Right atrium auricular region (tissue), 2 donors: ENCODE measurements at regions not wholly inside any gene's neighbourhood (a gene's known extent, or its start where the extent isn't known, plus 50 kb on each side); places are given as distances from the start of the nearest gene placed in this dataset.

ENCODE experiments used
- DNase-seq: peaks from one replicate; pipeline ENCODE4 v3.0.0-alpha.2; 2019; ENCODE audit warnings: low spot score
- H3K27ac ChIP-seq, 2 donors: fragments of 200-600 bp; sonication (generic); 1 replicate in 1 of 2; 2 replicates in 1 of 2; pipeline ENCODE4 v1.5.1; 2016 to 2019
- H3K27me3 ChIP-seq, 2 donors: fragments of 200-600 bp; sonication (generic); one replicate each; pipeline versions ENCODE4 v1.5.1 to v1.6.0; 2017 to 2019
- H3K36me3 ChIP-seq: fragments of 200-600 bp; sonication (generic); one replicate; pipeline ENCODE4 v1.5.1; 2016
- H3K4me1 ChIP-seq, 2 donors: fragments of 200-600 bp; sonication (generic); one replicate each; pipeline versions ENCODE4 v1.5.1 to v1.6.0; 2017 to 2019
- H3K4me3 ChIP-seq, 2 donors: fragments of 200-600 bp; sonication (generic); 1 replicate in 1 of 2; 2 replicates in 1 of 2; pipeline ENCODE4 v1.5.1; 2017 to 2019; ENCODE audit warnings: mild to moderate bottlenecking in 1 of 2, moderate library complexity in 1 of 2
- H3K9me3 ChIP-seq, 2 donors: fragments of 200-600 bp; sonication (generic); one replicate each; pipeline ENCODE4 v1.5.1; 2019
- CTCF ChIP-seq, 2 donors: fragments of 200-600 bp; sonication (generic); IDR thresholded peaks; one replicate each; pipeline ENCODE4 v1.5.1; 2019; ENCODE audit warnings: antibody characterized with exemption in 2 of 2

- H3K4me3 ChIP-seq: no peak overlapping the region
- H3K9me3 ChIP-seq: no peaks in the 10 kb centered on the region
- no peak for DNase-seq
- no peaks in the 10 kb centered on the region for H3K4me1 ChIP-seq
- no peak for TF ChIP-seq CTCF (IDR thresholded peaks at IDR 0.05)
- no peak overlapping the region for H3K27ac ChIP-seq
- no peaks in the 10 kb centered on the region for H3K27me3 ChIP-seq
- no peaks in the 10 kb centered on the region for H3K36me3 ChIP-seq
These were observed 1384.1 kb upstream of the B3GALT2 start for GRCh38 chr1:194570476-194570875.

GRCh38 chr1:194568610-194569009, 1382.2 kb upstream of the B3GALT2 start:
- no peak overlapping the region for H3K4me3 ChIP-seq
- H3K9me3 ChIP-seq: no peaks in the 10 kb centered on the region
- no peak for TF ChIP-seq CTCF (IDR thresholded peaks at IDR 0.05)
- DNase-seq: no peak
- H3K27ac ChIP-seq: no peak overlapping the region
- H3K4me1 ChIP-seq: no peaks in the 10 kb centered on the region
- H3K27me3 ChIP-seq: no peaks in the 10 kb centered on the region
- H3K36me3 ChIP-seq: no peaks in the 10 kb centered on the region

GRCh38 chr1:194548071-194548470, 1361.7 kb upstream of the B3GALT2 start:
- Histone ChIP-seq H3K27me3 (no peaks in the 10 kb centered on the region), H3K36me3 (no peaks in the 10 kb centered on the region), H3K27ac (no peak overlapping the region), H3K9me3 (no peaks in the 10 kb centered on the region), H3K4me3 (no peak overlapping the region), H3K4me1 (no peaks in the 10 kb centered on the region)
- DNase-seq: no peak
- no peak for TF ChIP-seq CTCF (IDR thresholded peaks at IDR 0.05)

- Histone ChIP-seq H3K27me3 (no peaks in the 10 kb centered on the region), H3K4me1 (no peaks in the 10 kb centered on the region), H3K9me3 (no peaks in the 10 kb centered on the region), H3K36me3 (no peaks in the 10 kb centered on the region), H3K27ac (no peak overlapping the region), H3K4me3 (no peak overlapping the region)
- no peak for DNase-seq
- TF ChIP-seq CTCF (IDR thresholded peaks at IDR 0.05): no peak
These were observed 1357.6 kb upstream of the B3GALT2 start for GRCh38 chr1:194544012-194544411.

GRCh38 chr1:194538453-194538852, 1352.0 kb upstream of the B3GALT2 start:
- H3K27me3 ChIP-seq: no peaks in the 10 kb centered on the region
- no peak for DNase-seq
- H3K36me3 ChIP-seq: no peaks in the 10 kb centered on the region
- H3K9me3 ChIP-seq: no peaks in the 10 kb centered on the region
- TF ChIP-seq CTCF (IDR thresholded peaks at IDR 0.05): no peak
- H3K4me1 ChIP-seq: no peaks in the 10 kb centered on the region
- no peak overlapping the region for H3K4me3 ChIP-seq
- no peak overlapping the region for H3K27ac ChIP-seq

GRCh38 chr1:194537521-194537920, 1351.1 kb upstream of the B3GALT2 start:
- Histone ChIP-seq H3K27me3 (no peaks in the 10 kb centered on the region), H3K27ac (no peak overlapping the region), H3K36me3 (no peaks in the 10 kb centered on the region), H3K4me1 (no peaks in the 10 kb centered on the region), H3K4me3 (no peak overlapping the region), H3K9me3 (no peaks in the 10 kb centered on the region)
- no peak for TF ChIP-seq CTCF (IDR thresholded peaks at IDR 0.05)
- DNase-seq: no peak
